ENCODE measurements at regions not wholly inside any gene's neighbourhood (a gene's known extent, or its start where the extent isn't known, plus 50 kb on each side); places are given as distances from the start of the nearest gene placed in this dataset.
"Not testable (repeated sequence)": the region's sequence is repeated elsewhere in the genome, so short reads cannot be mapped to it uniquely, and the experiment has no call there.

DNA sequence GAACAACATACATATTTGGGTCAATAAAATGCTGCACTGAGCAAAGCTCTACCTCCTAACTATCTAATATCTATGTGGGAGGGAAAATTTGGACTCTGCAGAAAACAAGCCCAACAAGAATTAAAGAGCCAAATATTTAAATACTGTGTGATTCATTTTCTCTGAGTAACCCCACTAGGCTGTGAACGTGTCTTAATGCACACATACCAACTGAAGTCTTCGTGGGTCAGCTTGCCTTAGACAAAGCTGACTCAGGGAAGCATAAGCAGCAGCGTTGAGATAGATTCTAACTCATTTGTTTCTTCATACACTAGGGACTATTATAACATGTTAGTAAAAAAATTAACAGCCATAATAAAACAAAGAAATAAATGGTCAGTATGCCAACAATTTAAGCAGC is 114.3 kb downstream of the GJA1 start:
- no peak for DNase-seq

DNA sequence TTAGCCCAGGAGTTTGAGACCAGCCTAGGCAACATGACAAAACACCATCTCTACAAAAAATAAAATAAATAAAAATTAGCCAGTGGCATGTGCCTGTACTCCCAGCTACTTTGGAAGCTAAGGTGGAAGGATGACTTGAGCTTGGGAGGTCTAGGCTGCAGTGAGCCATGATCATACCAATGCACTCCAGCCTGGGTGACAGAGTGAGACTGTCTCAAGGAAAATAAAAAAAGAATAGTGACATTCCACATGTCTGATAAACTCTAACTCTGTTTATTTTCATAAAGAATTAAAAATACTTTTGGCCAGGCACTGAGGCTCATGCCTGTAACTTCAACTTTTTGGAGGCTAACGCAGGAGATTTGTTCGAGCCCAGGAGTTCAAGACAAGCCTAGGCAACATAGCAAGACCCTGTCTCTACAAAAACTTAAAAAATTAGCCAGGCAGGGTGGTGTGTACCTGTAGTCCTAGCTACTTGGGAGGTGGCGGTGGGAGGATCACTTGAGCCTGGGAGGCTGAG is 115.1 kb downstream of the GJA1 start:
- DNase-seq: no peak

DNA sequence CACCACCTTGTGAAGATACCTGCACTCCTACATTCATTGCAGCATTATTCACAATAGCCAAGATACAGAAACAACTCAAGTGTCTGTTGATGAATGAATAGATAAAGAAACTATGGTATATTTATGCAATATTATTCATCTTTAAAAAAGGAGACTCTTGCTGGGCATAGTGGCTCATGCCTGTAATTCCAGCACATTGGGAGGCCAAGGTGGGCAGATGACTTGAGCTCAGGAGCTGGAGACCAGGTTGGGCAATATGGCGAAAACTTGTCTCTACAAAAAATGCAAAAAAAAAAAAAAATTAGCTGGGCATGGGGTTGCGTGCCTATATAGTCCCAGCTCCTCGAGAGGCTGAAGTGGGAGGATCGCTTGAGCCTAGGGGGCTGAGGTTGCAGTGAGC is 119.8 kb downstream of the GJA1 start:
- no peak for DNase-seq

DNA sequence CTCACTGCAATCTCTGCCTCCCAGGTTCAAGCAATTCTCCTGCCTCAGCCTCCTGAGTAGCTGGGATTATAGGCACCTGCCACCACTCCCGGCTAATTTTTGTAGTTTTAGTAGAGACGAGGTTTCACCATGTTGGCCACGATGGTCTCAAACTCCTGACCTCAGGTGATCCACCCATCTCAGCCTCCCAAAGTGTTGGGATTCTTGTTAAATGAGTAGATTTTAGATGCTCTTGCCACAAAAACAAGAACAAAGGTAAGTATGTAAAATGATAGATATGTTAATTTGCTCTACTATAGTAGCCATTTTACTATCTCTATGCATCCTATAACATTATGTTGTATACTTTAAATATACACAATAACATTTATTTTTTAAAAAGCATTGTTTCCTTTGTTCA is 120.7 kb downstream of the GJA1 start:
- DNase-seq: not testable (repeated sequence)

DNA sequence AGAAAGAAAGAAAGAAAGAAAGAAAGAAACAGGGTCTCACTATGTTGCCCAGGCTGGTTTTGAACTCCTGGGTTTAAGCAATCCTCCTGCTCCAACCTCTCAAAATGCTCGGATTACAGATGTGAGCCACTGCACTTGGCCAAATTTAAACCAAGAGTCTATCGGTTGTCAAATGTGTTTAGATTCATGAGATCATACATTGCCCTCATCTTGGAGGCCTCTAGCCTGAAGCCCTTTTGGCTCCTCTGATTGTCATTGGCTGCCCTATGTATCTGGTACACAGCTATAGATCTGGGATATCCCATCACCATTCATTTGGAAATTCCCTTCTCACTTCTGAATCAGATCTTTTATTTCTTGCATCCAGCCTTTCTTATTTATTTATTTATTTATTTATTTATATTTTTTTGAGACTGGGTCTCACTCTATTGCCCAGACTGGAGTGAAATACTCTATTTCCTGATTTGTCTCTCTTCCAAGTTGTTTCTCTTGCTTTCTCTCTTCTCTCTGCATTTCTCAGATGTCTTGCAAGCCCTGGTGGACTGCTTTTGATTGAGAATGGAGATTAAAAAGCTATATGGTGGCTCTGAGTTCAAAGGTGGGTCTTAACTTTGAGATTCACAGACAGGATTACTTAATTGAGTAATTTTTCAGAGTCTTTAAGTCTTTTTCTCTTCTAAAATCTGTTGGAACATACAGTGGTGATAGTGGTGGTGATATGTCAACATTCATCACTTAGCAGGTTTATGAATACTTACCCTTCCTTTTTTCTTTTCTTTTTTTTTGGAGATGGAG is 121.9 kb downstream of the GJA1 start:
- no peak for DNase-seq

DNA sequence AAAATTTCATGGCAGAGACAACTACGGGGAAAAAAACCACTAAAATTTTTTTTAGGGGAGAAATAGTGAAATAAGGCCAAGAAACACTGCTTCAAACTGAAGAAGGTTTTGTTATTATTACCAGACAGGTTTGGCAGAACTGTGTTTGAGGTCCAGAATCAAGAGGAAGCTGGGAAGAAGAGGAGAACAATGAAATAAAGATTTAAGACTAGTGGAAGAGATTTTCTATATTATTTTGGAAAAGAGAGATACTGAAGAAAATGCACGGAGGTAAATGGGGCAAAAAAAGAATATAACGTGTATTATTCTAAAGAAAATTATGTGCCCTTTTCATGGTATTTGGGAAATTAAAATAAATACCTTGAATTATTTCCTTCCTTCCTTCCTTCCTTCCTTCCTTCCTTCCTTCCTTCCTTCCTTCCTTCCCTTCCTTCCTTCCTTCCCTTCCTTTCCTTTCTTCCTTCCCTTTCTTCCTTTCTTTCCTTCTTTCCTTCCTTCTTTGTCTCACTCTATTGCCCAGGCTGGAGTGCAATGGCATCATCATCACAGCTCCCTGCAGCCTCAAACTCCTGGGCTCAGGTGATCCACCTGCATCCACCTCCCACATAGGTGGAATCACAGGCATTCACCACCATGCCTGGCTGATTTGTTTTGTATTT is 124.3 kb downstream of the GJA1 start:
- DNase-seq: no peak

DNA sequence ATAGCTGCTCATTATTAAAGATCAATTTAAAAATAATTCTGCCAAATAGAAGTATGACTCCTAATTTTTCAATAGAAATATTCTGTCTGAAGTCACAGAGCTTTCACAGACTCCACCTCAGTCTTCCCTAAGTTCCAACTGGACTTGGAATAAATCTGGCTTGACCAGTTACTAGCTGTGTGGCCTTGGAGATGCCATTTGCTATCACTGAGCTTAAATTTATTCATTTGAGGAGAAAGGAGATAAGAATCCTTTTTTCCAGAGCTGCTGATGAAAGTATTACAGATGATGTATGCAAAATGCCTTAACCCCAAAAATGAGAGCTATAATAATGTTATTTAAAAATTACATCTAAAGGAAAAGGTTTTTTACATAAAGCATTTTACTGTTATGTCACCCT is 125.0 kb downstream of the GJA1 start:
- no peak for DNase-seq

DNA sequence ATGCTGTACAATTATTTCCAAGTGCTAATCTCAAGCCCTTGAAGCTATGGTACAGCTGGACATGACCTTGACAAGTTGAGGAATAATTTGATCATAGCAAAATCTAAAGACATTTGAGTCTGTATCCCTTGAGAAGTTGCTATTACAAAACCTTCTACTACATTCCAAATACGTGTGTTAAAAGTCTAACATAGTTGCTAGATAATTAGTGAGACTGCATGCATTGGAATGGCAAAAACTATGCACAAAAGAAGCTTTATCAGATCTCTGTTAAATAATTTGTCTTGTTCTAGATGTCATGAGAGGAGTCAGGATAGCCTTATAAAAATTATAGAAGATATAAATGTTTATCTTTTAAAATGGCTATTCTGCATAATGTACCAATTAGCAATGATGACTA is 127.8 kb downstream of the GJA1 start:
- DNase-seq: no peak

DNA sequence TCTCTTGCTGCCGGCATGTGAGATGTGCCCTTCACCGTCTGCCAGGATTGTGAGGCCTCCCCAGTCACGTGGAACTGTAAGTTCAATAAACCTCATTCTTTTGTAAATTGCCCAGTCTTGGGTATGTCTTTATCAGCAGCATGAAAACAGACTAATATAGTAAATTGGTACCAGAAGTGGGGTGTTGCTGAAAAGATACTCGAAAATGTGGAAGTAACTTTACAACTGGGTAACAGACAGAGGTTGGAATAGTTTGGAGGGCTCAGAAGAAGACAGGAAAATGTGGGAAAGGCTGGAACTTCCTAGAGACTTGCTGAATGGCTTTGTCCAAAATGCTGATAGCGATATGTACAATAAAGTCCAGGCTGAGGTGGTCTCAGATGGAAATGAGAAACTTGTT is 129.1 kb downstream of the GJA1 start:
- not testable (repeated sequence) for DNase-seq

DNA sequence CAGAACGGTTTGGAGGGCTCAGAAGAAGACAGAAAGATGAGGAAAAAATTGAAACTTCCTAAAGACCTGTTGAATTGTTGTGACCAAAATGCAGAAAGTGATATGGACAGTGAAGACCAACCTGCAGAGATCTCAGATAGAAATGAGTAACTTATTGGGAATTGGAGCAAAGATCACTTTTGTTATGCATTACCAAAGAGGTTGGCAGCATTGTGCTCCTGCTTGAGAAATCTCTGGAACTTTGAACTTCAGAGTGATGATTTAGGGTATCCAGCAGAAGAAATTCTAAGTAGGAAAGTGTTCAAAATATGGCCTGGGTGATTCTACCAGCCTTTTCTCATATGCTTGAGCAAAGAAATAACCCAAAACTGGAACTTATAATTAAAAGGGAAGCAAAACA is 136.0 kb downstream of the GJA1 start:
- DNase-seq: no peak

DNA sequence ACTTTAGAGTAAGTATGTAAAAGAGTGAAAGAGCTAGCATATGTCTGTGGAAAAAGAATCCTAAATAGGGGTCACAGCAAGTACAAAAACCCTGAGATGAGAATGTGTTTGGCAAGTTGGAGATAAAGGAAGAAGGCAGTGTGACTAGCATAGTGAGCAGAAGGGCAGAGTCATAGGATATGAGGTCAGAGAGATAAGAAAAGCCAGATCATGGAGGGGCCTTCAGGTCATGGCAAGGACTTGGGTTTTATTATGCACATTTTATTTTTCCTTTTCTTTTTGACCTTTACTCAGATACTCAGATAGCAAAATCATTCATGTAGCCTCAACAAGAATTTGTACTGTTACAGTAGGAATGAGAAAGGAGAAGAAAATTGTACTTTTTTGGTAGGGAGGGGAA is 138.0 kb downstream of the GJA1 start:
- DNase-seq: no peak

DNA sequence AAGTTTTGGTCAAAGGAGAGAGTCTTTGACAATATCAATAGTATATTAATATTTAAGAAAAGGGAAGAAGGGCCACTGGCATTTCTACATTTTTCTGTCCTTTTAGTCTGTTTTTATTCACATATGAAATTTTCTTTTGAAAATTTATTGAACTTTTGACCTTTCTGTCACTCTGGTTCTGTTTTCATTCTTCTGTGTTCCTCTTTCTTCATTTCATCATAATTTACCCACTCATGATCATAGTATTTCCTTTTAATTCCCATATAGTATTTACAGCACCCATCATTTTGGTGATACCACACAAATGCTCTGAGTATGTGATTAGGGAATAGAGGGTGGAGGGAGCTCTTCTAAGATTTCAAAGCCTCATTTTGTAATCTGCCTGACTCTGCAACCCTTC is 142.8 kb downstream of the GJA1 start:
- no peak for DNase-seq

DNA sequence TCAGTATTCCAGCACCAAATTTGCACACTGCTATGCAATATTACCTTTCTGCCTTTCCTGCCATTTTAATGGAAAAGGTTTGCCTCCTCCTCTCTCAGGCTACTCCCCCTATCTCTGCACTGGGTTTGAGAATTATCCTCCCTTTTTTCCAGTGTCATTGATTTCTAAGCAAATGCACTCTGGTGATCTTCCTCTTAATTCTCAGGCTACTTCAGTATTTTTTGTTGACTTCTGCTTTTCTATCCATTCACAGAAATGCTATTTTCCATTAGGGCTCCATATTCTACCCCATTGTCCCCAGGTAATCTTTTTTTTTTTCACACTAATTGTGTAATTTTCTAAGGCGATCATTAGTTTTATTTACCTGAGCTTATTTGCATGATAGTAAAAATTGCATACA is 144.0 kb downstream of the GJA1 start:
- DNase-seq: no peak

DNA sequence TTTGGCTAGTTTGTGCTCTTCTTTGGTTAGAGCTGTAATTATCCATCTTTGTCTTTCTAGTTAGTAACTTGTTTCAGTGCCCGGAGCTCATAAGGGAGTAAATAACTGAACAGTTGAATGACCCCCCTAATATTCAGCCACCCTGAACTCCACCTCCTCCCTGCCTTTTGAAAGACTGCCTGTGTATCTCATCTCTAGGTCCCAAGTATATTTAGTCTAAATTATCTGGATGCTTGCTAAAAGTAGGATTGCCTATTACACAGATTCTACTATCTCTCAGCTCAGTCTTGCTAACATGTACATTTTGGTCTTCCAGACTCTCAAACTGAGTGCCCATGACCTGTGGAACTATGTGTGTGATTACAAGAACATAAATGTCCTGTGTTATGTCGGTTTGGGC is 145.9 kb downstream of the GJA1 start:
- DNase-seq: no peak

DNA sequence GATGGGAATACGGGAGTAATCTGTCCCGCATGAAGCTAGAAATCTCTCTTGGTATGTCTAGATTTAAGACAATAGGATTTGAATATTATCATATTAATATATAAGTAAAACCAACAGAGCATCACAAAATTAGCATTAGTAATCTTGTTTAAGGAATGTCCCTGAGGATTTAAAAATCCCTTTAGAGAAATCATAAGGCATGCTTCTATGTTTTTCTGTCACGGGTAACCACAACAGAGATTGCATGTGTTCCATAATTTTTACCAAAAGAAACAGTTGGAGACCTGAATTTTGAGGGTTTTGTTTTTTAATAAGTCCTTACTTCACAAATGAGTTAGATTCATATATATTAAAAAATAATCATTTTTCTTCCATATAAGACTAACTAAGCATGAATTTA is 146.8 kb downstream of the GJA1 start:
- DNase-seq: no peak

DNA sequence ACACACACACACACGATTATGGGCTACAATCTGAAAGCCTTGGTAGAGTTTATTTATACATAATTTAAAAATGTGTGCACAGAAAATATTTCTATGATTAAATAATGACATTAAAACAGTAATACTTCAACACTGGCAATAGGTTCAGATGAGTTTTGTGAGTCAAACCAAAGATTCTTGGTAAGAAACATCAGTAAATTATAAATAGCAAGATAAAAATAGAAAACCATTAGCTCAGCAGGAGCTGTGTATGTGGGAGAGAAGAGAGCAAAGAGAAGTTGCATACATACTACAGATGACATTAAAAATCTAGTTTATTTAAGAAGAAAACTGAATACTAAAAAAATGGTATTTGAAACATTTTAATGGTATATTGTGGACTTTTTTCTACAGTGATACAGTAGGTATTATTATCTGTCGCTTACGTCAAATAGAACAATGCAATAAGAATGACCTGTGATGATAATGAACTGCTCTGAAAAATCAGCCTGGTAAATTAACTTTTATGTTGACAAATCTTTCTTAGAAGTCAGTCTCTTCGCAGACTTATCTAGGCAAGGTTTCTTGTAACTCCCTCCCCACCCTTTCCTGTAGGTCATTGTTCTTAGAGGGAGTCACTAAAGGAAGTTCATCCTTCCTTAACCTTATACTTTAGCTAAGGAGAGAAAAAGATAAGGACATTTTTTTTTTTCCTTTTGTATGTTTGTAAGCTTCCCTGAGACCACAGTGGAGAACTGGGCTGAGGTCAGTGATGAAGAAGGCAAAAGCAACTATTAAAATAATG is 149.3 kb downstream of the GJA1 start:
- DNase-seq: no peak

DNA sequence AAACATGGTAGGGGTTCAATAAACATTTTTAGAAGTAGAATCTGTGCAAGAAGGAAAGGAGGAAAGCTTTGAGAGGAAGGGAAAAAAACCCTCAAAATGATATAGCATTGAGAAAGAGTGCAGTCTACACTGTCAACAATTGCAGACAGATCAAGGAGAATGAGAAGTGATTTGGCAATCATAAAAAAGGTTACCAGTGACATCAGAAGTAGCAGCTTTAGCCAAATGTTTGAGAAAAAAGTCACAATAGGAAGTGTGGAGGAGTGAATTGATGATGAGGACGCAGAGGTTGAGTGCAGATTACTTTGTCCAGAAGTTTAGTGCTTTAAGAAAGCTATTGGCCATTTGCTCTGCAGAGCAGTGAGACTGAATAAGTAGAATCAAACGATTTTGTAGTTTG is 155.0 kb downstream of the GJA1 start:
- no peak for DNase-seq

DNA sequence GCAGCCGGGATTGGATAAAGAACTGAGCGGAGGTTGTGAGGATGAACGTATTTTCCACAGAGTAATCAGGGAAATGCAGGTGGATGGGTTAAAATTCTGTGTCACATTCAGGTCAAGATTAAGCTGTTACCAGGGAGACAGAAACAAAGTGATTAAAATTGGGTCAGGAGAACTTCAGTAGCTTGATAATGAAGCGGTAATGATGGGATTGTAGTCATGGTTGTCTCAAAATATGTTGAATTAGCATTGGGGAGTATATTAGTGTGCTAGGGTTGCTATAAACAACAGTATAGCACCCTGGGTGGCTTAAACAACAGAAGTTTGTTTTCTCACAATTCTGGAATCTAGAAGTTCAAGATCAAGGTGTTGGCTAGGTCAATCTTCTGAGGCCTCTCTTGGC is 155.5 kb downstream of the GJA1 start:
- no peak for DNase-seq

DNA sequence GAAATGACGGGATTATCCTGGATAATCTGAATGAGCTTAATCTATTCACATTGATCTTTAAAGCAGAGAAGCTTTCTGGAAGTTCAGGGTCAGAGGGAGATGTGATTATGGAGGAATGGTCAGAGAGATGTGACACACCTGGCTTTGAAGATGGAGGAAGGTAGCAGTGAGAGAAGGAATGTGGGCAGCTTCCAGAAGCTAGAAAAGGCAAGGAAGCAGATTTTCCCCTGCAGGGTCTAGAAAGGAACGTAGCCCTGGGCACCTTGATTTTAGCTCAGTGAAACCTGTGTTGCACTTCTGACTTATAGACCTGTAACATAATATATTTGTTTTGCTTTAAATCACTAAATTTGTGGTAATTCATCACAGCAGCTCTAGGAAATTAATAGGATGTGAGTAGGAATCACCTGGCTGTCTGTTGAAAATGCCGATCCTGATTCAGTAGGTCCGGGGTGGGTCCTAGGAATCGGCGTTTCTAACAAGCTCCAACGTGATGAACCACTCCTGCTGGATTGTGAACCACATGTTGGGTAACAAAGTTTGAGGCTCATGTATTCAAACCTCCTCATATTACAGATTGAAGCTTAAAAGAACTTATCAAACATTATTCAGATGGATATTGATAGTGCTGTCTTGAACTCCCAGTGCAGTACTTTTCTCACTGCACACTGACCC is 157.0 kb downstream of the GJA1 start:
- DNase-seq: no peak

DNA sequence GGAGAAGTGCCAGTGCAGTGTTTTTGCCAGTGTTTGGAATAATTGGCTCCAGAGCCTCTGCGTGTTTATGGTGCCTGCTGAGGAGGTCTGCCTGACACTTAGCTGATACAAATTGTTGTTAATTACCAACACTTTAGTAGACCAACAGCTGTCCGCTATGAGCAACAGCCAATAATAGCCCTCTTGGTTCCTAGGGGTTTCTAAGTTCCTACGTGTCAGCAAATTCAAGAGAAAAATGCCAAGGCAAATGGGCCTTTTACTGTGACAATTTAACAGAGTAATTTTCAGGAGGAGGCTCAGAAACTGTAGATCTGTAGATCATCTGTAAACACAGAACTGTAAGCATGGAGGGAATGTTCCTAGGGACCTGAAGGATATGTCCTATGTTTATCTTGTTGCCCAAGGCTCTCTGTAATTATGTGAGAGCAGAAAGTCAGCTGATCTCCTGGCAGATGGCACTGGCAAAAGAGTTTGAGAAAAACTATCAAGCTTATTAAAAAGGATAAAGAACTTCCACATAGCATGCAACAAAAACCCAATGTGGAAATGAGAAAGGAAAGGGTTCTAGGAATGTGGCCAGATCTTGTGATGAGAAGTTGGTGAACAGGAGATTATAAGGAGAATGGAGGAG is 157.7 kb downstream of the GJA1 start:
- no peak for DNase-seq

DNA sequence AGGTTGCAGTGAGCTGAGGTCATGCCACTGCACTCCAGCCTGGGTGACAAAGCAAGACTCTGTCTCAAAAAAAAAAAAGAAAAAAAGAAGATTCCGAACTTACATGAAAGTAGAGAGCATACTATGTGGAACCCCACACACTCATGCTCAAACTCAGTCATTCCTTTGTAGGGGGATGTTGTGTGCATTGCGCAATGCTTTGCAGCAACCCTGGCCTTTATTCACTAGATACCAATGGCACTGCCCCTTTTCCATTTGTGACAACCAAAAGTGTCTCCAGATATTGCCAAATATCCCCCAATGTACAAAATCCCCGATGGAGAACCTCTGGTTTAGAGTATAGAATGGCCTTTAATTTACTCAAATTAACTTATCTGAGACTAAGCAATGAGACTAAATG is 158.6 kb downstream of the GJA1 start:
- no peak for DNase-seq

DNA sequence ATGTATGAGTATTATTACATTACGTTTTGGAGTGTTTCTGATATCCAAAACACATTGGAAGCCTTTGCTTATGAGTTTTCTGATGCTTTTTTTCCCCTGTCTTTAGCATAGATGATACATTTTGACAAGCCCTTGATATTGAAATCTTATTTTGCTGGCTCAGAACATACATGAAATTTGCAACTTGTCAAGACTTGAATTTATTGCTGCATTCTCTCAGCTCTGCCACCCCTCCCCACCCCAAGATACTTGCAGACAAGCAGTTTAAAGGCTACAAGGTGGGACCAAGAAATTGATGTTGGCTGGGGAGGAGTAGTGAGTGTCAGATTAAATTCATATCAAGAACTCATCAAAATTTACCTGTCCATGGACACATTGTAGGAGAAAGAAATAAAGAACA is 160.2 kb downstream of the GJA1 start:
- no peak for DNase-seq

DNA sequence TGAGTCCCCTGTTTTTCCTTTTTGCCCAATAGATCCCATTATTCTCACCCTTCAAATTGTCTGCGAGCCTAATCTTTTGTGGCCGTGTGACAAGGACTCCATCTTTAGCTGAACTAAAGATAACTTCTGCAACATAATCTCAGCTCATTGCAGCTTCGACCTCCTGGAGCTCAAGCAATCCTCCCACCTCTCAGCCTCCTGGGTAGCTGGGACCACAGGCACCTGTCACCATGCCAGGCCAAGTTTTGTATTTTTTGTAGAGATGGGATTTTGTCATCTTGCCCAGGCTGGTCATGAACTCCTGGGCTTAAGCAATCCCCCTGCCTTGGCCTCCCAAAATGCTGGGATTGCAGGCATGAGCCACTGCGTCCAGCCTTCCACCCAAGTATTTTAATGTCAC is 161.0 kb downstream of the GJA1 start:
- DNase-seq: no peak
